Fibroblast of the aortic adventitia (primary cell): ENCODE measurements at regions not wholly inside any gene's neighbourhood (a gene's known extent, or its start where the extent isn't known, plus 50 kb on each side); places are given as distances from the start of the nearest gene placed in this dataset.

Experiments used
- DNase-seq: peaks from one replicate; pipeline ENCODE4 v3.0.0-alpha.2; 2010; ENCODE audit warnings: low read depth
- H3K4me3 ChIP-seq: 2 replicates; pipeline ENCODE4 v1.5.1; 2011; ENCODE audit warnings: low read depth, mild to moderate bottlenecking, control low read depth, low read length, moderate library complexity
- CTCF ChIP-seq: IDR thresholded peaks from 2 replicates; pipeline ENCODE4 v1.5.1; 2011; ENCODE audit warnings: mild to moderate bottlenecking, low read length, control low read depth, inconsistent platforms; ENCODE audit not compliant: insufficient read depth

DNA sequence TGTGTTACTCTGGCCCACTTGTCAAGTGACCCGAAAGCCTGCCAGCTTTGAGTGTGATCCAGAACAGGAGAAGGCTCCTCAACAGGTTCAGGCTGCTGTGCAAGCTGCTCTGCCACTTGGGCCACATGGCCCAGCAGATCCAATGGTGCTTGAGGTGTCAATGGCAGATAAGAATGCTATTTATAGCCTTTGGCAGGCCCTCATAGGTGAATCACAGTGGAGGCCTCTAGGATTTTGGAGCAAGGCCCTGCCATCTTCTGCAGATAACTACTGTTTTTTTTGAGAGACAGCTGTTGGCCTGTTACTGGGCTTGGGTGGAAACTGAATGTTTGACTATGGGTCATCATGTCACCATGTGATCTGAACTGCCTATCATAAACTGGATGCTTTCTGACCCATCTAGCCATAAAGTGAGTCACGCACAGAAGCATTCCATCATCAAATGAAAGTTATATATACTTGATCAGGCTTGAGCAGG lies 180.8 kb downstream of the CARTPT start:
- TF ChIP-seq CTCF = no peak
- H3K4me3 ChIP-seq = no peak overlapping the region
- peak; percentile 62 for DNase-seq

DNA sequence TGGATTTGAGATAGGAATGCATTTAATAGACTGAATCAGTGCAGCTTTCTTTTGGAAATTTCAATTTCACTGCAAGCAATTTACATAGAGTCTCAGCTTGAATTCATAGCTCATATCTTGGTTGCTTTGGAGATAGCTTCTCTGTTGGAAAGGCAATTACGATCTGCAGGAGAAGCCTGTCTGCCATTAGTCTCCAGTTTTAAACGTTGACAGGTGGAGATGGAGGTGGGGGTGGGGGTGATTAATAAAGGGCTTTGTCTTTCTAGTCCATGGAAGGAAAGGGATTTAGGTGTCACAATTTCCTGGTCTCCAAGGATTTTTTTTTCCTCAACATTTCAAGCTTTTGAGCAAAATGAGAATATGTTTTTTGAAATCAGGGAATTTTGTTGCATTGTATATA lies 184.7 kb downstream of the CARTPT start:
- no peak overlapping the region for H3K4me3 ChIP-seq
- no peak for DNase-seq
- no peak for TF ChIP-seq CTCF

- no peak for DNase-seq
- TF ChIP-seq CTCF = no peak
- no peak overlapping the region for H3K4me3 ChIP-seq
Measured at GRCh38 chr5:71904852-71905251, 185.8 kb downstream of the CARTPT start.

DNA sequence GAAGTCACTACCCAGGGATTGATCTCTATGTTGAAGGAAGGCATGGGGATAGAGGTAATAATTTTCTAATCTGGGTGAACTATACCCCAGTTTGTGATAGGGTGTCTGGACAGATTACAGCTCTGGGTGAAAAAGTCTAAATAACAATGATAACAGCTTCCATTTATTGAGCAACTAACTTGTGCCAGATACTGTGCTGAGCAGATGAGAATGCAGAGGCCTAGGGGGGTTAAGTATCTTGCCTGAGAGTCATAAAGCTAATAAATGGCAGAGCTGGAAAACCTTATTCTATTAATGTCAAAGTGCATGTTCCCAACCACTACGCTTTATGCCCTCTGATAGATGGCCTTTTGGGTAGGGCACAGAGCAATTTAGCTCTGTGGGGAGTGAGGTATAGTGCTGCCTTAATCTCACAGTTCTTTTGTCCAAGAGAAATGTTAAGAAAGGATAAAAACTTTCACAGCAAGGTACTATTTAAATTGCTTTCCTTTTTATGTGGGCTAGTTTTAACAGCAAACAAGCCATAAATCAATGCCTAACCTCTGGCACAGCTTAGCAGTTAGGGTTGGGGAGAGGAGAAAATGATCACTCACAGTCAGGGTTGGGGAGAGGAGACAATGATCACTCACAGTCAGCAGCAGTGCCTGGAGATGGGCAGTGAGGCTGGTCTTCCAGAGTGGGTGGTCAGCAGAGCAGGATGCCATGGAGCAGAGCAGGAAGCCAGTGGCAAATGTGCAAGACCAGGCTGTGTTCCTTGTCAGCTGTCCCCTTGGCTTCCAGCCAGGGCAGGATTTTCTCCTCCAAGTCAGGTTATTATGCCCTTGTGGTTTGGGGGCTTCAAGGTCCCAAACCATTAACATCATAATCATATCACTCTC lies 187.0 kb downstream of the CARTPT start:
- peak; percentile 42 for DNase-seq
- no peak for TF ChIP-seq CTCF
- H3K4me3 ChIP-seq = no peak overlapping the region

DNA sequence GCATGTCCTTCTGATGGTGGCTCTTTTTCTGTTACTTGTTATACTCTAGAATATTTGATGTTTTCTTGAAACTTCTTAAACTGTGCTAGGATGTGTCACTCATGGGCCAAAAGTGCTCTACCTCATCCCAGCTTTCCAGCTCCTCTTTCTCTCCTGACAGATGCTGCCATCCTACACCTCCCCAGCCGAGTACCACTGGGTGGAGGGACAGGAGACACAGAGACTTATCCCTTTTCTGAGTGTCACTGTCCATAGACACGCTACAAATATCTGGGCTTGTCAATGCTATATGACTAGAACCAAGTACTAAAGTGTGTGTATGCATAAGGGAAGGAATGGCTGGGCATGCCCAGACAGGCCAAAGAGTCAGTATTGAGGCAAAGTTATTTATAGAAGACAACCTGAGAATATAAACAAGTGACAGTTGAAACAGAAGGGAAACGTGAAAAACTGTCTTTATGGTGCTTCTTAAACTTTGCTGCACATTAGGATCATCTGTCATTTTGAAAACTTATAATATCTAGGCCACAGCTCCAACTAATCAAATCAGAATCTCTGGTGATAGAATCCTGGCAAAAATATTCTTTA lies 188.0 kb downstream of the CARTPT start:
- TF ChIP-seq CTCF = no peak
- no peak overlapping the region for H3K4me3 ChIP-seq
- DNase-seq = no peak

- no peak overlapping the region for H3K4me3 ChIP-seq
- DNase-seq = no peak
- no peak for TF ChIP-seq CTCF
Measured at GRCh38 chr5:71907608-71908145, 188.6 kb downstream of the CARTPT start.
